PC-3 (cell line): ENCODE measurements at regions not wholly inside any gene's neighbourhood (a gene's known extent, or its start where the extent isn't known, plus 50 kb on each side); places are given as distances from the start of the nearest gene placed in this dataset.

ENCODE experiments used
- ATAC-seq: fragments of 200-7000 bp; cut with Tn5 transposase; 2 replicates; pipeline ENCODE4 v1.9.1; 2020; ENCODE audit warnings: mild to moderate bottlenecking, moderate library complexity
- BruUV-seq: library from RNA; stranded (reverse); fragments of 400-500 nt; replicated peaks from 2 replicates; lab custom pipeline; 2021; lab: Mats Ljungman, UMichigan
- CTCF ChIA-PET: fragments of 300-600 bp; sonication (Branson Sonifier 250); formaldehyde crosslinking; loops from one replicate; lab custom pipeline; 2022; ENCODE audit warnings: antibody characterized with exemption; lab: Charles Lee
- POLR2A ChIA-PET: fragments of 300-600 bp; sonication (Branson Sonifier 250); formaldehyde crosslinking; loops from one replicate; lab custom pipeline; 2022; ENCODE audit warnings: antibody characterized with exemption; ENCODE audit not compliant: unreplicated experiment; lab: Charles Lee
- DNase-seq: peaks from one replicate; pipeline ENCODE4 v3.0.0-alpha.2; 2015
- H2AFZ ChIP-seq: fragments of 300-600 bp; sonication (generic); 2 replicates; pipeline ENCODE4 v1.6.0; 2016; ENCODE audit warnings: antibody characterized with exemption, low read length
- H3F3A ChIP-seq: fragments of 300-600 bp; sonication (generic); one replicate; pipeline ENCODE4 v1.6.0; 2017; ENCODE audit warnings: antibody characterized with exemption, low read length, control low read depth, mild to moderate bottlenecking; ENCODE audit not compliant: unreplicated experiment
- H3K27ac ChIP-seq: fragments of 300-600 bp; sonication (generic); 2 replicates; pipeline ENCODE4 v1.5.1; 2016; ENCODE audit warnings: mild to moderate bottlenecking, low read length
- H3K27me3 ChIP-seq: fragments of 300-600 bp; sonication (generic); 2 replicates; pipeline ENCODE4 v1.6.1; 2016; ENCODE audit warnings: low read length, mixed read lengths
- H3K36me3 ChIP-seq: fragments of 300-600 bp; sonication (generic); 2 replicates; pipeline ENCODE4 v1.6.1; 2016; ENCODE audit warnings: low read depth, mixed run types, low read length, mixed read lengths
- H3K4me1 ChIP-seq: fragments of 300-600 bp; sonication (generic); 2 replicates; pipeline ENCODE4 v1.5.1; 2016; ENCODE audit warnings: low read length; ENCODE audit not compliant: insufficient read depth
- H3K4me2 ChIP-seq: fragments of 300-600 bp; sonication (generic); 2 replicates; pipeline ENCODE4 v1.6.0; 2016; ENCODE audit warnings: low read length
- H3K4me3 ChIP-seq: fragments of 300-600 bp; sonication (generic); 2 replicates; pipeline ENCODE4 v1.5.1; 2016; ENCODE audit warnings: mild to moderate bottlenecking, low read length, mixed read lengths
- H3K79me2 ChIP-seq: fragments of 300-600 bp; sonication (generic); 2 replicates; pipeline ENCODE4 v1.6.1; 2017; ENCODE audit warnings: low read length, mixed read lengths
- H3K9ac ChIP-seq: fragments of 300-600 bp; sonication (generic); 2 replicates; pipeline ENCODE4 v1.6.0; 2016; ENCODE audit warnings: mild to moderate bottlenecking, low read length
- H3K9me2 ChIP-seq: fragments of 300-600 bp; sonication (generic); replicated peaks from 2 replicates; pipeline ENCODE4 v1.6.1; 2016; ENCODE audit warnings: mixed run types, low read length, mixed read lengths
- H3K9me3 ChIP-seq: fragments of 300-600 bp; sonication (generic); 2 replicates; pipeline ENCODE4 v1.6.1; 2016; ENCODE audit warnings: low read length, mixed read lengths
- H4K20me1 ChIP-seq: fragments of 300-600 bp; sonication (generic); 2 replicates; pipeline ENCODE4 v1.6.1; 2016; ENCODE audit warnings: low read length, mixed read lengths
- EZH2 ChIP-seq: fragments of 300-600 bp; sonication (generic); IDR thresholded peaks from one replicate; pipeline ENCODE4 v1.6.1; 2017; ENCODE audit warnings: antibody characterized with exemption, mild to moderate bottlenecking, low read length; ENCODE audit not compliant: unreplicated experiment
- EZH2phosphoT487 ChIP-seq: fragments of 300-600 bp; sonication (generic); IDR thresholded peaks from 2 replicates; pipeline ENCODE4 v1.6.1; 2018; ENCODE audit warnings: mild to moderate bottlenecking, antibody characterized with exemption, low read length, borderline replicate concordance
- intact Hi-C: fragments of 100-400 bp; cut with micrococcal nuclease; formaldehyde crosslinking; loops from 2 replicates; pipeline ENCODE4 v1.9.0; 2023
- TF ChIP-seq, protein P1 (sequence below): fragments of 300-600 bp; sonication (generic); conservative IDR thresholded peaks from 2 replicates; pipeline ENCODE4 v1.5.1; 2017; ENCODE audit warnings: antibody characterized with exemption, low read depth, mild to moderate bottlenecking, low read length

DNA sequence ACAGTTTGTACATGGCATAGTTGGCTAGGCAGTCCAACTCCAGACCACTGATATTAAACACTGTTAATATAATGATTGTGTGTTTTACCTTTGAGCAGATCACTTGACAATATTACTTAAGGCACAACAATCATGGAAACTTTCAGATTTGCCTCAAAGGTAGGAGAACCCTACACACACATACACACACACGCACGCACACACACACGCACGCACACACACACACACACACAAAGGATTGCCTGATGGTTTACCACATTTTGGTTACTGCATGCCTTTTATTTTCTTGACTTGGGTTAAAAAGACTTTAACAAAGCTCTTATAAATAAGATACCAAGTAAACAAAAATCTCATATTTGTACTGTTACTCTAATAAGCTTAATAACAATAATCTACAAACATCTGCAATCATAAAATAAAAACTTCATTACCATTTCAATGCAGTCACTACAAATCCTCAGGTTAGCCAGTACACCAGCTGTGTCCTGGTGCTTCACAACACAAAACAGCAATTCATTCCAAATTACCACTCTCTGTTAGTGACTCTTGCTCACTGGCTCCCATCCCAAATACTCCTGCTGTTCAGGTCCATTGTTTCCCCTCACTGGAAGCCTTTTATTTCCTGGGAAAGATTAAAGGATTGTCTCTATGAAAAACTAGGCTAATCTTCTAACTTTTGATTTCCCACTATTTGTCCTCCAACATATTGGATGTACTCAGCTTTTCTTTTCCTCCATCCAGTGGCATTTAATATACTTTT lies 175.2 kb upstream of the ATP2B1 start:
- no peaks in the 10 kb centered on the region for H3K4me1 ChIP-seq
- H4K20me1 ChIP-seq = no peaks in the 10 kb centered on the region
- TF ChIP-seq, protein P1, sequence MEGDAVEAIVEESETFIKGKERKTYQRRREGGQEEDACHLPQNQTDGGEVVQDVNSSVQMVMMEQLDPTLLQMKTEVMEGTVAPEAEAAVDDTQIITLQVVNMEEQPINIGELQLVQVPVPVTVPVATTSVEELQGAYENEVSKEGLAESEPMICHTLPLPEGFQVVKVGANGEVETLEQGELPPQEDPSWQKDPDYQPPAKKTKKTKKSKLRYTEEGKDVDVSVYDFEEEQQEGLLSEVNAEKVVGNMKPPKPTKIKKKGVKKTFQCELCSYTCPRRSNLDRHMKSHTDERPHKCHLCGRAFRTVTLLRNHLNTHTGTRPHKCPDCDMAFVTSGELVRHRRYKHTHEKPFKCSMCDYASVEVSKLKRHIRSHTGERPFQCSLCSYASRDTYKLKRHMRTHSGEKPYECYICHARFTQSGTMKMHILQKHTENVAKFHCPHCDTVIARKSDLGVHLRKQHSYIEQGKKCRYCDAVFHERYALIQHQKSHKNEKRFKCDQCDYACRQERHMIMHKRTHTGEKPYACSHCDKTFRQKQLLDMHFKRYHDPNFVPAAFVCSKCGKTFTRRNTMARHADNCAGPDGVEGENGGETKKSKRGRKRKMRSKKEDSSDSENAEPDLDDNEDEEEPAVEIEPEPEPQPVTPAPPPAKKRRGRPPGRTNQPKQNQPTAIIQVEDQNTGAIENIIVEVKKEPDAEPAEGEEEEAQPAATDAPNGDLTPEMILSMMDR = no peak
- H3K9ac ChIP-seq = no peak overlapping the region
- intact Hi-C loops = no loop called here
- no TSS peak for BruUV-seq
- no peaks in the 10 kb centered on the region for H3K9me2 ChIP-seq
- H2AFZ ChIP-seq = no peak overlapping the region
- H3K79me2 ChIP-seq = no peaks in the 10 kb centered on the region
- POLR2A ChIA-PET = no interaction called here
- no peak overlapping the region for H3K4me2 ChIP-seq
- no peak overlapping the region for H3K27ac ChIP-seq
- CTCF ChIA-PET = interaction anchor here (0.5 kb wide), 1 partner anchor 8 kb away, joined by 3 read pairs; no protein-coding TSS in a partner anchor
- H3K27me3 ChIP-seq = no peaks in the 10 kb centered on the region
- ATAC-seq (no peak), DNase-seq (no peak)
- H3K36me3 ChIP-seq = no peaks in the 10 kb centered on the region
- no peak overlapping the region for H3K4me3 ChIP-seq
- H3K9me3 ChIP-seq = no peaks in the 10 kb centered on the region
- no peaks in the 10 kb centered on the region for H3F3A ChIP-seq

DNA sequence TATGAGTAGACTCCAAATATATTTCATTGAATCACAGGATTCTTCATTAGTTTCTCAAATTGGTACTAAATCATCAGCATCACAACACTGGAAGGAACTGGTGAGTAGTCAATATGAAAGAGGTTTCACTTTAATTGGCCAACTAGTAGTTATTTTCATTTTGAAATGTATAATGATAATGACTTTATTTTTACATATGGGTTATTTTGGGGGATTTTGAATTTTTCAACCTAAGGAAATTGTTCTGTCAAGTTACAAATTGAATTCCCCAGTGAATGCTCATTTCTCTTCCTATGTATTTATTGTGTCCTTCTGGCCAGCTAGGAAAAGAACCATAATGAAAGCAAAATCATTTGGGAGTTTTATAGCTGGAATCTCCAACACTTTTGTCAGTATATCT lies 174.2 kb upstream of the ATP2B1 start:
- H3K4me1 ChIP-seq = no peaks in the 10 kb centered on the region
- ChIA-PET CTCF (no interaction called here), POLR2A (no interaction called here)
- H3K4me3 ChIP-seq = no peak overlapping the region
- no peaks in the 10 kb centered on the region for H3K9me2 ChIP-seq
- intact Hi-C loops = no loop called here
- no peaks in the 10 kb centered on the region for H3K36me3 ChIP-seq
- TF ChIP-seq EZH2phosphoT487 (no peak), EZH2 (no peak)
- TF ChIP-seq, protein P1 = no peak
- no peak overlapping the region for H3K4me2 ChIP-seq
- H4K20me1 ChIP-seq = no peaks in the 10 kb centered on the region
- no peak overlapping the region for H3K9ac ChIP-seq
- no TSS peak for BruUV-seq
- ATAC-seq (no peak), DNase-seq (no peak)
- no peaks in the 10 kb centered on the region for H3K9me3 ChIP-seq
- no peaks in the 10 kb centered on the region for H3K79me2 ChIP-seq
- H3F3A ChIP-seq = no peaks in the 10 kb centered on the region
- no peaks in the 10 kb centered on the region for H3K27me3 ChIP-seq
- H2AFZ ChIP-seq = no peak overlapping the region
- no peak overlapping the region for H3K27ac ChIP-seq

DNA sequence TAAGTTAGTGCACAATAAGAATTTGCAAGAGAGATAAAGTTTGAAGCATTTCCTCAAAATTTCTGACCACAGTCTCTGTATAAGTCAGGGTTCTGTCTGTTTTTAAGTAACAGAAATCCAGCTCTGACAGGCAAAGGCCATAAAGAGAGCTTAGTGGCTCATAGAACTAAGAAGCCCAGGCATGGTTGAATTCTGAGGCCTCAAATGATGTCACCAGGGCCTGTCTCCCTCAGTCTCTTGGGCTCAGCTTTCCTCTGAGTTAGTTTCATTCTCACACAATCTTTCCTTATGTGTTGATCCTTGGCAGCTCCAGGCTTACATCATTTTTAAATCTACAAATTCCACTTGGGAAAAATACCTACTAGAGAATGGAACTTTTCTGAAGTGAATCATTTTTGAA lies 173.4 kb upstream of the ATP2B1 start:
- H3K36me3 ChIP-seq = no peaks in the 10 kb centered on the region
- H3F3A ChIP-seq = no peaks in the 10 kb centered on the region
- CTCF ChIA-PET = no interaction called here
- intact Hi-C loops = no loop called here
- no peaks in the 10 kb centered on the region for H3K79me2 ChIP-seq
- H2AFZ ChIP-seq = no peak overlapping the region
- H3K4me3 ChIP-seq = no peak overlapping the region
- ATAC-seq = no peak
- POLR2A ChIA-PET = no interaction called here
- TF ChIP-seq EZH2phosphoT487 (no peak), EZH2 (no peak)
- TF ChIP-seq, protein P1 = no peak
- no peaks in the 10 kb centered on the region for H4K20me1 ChIP-seq
- H3K9me3 ChIP-seq = no peaks in the 10 kb centered on the region
- no peaks in the 10 kb centered on the region for H3K4me1 ChIP-seq
- H3K4me2 ChIP-seq = no peak overlapping the region
- H3K27ac ChIP-seq = no peak overlapping the region
- H3K9ac ChIP-seq = no peak overlapping the region
- BruUV-seq = no TSS peak
- H3K27me3 ChIP-seq = no peaks in the 10 kb centered on the region
- H3K9me2 ChIP-seq = no peaks in the 10 kb centered on the region
- no peak for DNase-seq
